ENCODE measurements at regions not wholly inside any gene's neighbourhood (a gene's known extent, or its start where the extent isn't known, plus 50 kb on each side); places are given as distances from the start of the nearest gene placed in this dataset.

DNA sequence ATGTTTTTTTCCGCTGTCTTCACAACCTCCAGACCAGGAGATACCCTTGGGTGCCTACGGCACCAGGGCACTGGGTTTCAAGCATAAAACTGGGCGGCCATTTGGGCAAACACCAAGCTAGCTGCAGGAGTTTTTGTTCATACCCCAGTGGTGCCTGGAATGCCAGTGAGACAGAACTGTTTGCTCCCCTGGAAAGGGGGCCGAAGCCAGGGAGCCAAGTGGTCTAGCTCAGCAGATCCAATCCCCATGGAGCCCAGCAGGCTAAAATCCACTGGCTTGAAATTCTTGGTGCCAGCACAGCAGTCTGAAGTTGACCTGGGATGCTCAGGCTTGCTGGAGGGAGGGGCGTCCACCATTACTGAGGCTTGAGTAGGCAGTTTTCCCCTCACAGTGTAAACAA lies 265.3 kb upstream of the ZEB2 start:
- TF ChIP-seq, protein P1, sequence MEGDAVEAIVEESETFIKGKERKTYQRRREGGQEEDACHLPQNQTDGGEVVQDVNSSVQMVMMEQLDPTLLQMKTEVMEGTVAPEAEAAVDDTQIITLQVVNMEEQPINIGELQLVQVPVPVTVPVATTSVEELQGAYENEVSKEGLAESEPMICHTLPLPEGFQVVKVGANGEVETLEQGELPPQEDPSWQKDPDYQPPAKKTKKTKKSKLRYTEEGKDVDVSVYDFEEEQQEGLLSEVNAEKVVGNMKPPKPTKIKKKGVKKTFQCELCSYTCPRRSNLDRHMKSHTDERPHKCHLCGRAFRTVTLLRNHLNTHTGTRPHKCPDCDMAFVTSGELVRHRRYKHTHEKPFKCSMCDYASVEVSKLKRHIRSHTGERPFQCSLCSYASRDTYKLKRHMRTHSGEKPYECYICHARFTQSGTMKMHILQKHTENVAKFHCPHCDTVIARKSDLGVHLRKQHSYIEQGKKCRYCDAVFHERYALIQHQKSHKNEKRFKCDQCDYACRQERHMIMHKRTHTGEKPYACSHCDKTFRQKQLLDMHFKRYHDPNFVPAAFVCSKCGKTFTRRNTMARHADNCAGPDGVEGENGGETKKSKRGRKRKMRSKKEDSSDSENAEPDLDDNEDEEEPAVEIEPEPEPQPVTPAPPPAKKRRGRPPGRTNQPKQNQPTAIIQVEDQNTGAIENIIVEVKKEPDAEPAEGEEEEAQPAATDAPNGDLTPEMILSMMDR (IDR thresholded peaks at IDR 0.05): no peak
- no peak for TF ChIP-seq POLR2A (IDR thresholded peaks at IDR 0.05)

Data from uterus (tissue), 2 donors.